ENCODE measurements at regions not wholly inside any gene's neighbourhood (a gene's known extent, or its start where the extent isn't known, plus 50 kb on each side); places are given as distances from the start of the nearest gene placed in this dataset.

DNA sequence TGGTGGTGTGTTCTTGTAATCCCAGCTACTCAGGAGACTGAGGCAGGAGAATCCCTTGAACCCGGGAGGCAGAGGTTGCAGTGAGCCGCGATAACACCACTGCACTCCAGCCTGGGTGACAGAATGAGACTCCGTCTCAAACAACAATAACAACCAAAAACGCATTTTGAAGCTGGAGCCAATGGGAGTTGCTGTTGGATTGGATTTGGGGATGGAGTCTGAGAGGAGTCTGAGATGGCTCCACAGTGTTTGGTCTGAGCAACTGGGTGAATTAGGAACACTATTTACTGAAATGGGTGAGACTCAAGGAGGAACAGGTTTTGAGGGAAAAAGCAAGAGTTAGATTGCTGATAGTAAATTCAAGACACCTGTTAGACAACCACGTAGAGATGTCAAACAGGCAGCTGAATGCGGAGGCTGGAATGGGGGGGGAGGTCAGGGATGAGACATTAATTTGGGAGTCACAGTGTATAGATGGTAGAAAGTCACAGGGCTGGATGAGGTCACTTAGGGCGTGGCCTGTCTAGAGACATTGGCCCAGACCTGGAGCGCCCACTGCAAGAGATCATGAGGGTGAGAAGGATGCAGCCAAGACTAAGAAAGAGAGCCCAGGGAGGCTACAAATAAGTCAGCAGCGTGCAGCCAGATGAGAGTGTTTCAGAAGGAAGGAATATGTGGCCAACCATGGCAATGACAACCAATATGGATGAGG lies 56.4 kb downstream of the CYCS start:
- TF ChIP-seq CTCF (conservative IDR thresholded peaks at IDR 0.05 in 1 of 2, IDR thresholded peaks at IDR 0.05 in 1 of 2; ENCODE audit: low read depth in 1 of 2, low read length in 2 of 2) (no peak), EZH2 (IDR thresholded peaks at IDR 0.05; ENCODE audit: low read length, missing control alignments) (no peak)

Data from fibroblast of lung (primary cell).